ENCODE measurements at regions not wholly inside any gene's neighbourhood (a gene's known extent, or its start where the extent isn't known, plus 50 kb on each side); places are given as distances from the start of the nearest gene placed in this dataset.
A peak's percentile ranks its signal among the peaks of the same experiment; 100 is the strongest.

DNA sequence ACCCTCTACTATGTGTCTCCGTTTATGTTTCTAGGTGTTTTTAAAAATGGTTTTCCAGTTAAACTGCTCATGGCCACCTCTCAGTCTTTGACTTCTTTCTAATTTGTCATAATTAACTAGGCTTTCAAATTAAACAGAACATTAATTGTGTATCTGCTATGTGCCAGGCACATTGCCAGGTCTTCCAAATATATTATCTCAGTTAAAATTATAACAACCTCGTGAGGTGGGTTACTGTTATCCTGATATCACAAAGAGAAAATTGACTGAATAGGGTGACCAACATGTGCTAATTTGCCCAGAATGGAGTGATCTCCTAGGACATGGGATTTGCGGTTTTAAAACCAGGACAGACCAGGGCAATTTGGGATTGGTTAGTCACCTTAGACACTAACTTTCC, 222.4 kb upstream of the TLE3 start:
- no peak overlapping the region for H3K27ac Mint-ChIP-seq
- no peak for ATAC-seq
- H3K36me3 Mint-ChIP-seq = no peaks in the 10 kb centered on the region
- DNase-seq (ENCODE audit: low spot score in 2 of 2) = no peak
- no peaks in the 10 kb centered on the region for H3K9me3 Mint-ChIP-seq

DNA sequence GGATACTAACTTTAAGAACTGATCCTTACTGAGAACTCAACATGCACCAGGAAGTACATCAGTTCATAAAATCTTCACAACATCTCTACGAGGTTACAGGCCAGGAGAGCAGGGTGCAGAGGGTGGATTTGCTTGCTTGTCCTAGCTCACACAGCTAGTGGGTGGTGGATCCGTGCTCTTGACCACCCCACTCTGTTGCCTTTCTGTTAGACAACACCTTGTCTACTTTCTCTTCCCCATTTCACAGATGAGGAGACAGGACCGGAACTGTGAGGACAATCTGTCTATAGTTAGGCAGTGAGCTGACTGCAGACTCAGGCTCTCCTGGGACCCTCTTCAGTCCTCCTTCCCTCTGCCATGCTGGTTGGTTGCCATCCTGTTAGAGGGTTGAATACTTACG, 221.7 kb upstream of the TLE3 start:
- Mint-ChIP-seq H3K9me3 (no peaks in the 10 kb centered on the region), H3K27ac (no peak overlapping the region), H3K36me3 (no peaks in the 10 kb centered on the region)
- DNase-seq (ENCODE audit: low spot score in 2 of 2) (no peak), ATAC-seq (no peak)

GRCh38 chr15:70318594-70319465, 221.1 kb upstream of the TLE3 start:
- Mint-ChIP-seq H3K27ac (no peak overlapping the region), H3K36me3 (no peaks in the 10 kb centered on the region), H3K9me3 (no peaks in the 10 kb centered on the region)
- ATAC-seq (no peak), DNase-seq (ENCODE audit: low spot score in 2 of 2) (no peak)

GRCh38 chr15:70316059-70316600, 218.4 kb upstream of the TLE3 start:
- Mint-ChIP-seq H3K27ac (no peak overlapping the region), H3K36me3 (no peaks in the 10 kb centered on the region), H3K9me3 (no peaks in the 10 kb centered on the region)
- DNase-seq (ENCODE audit: low spot score in 2 of 2) (no peak), ATAC-seq (no peak)

DNA sequence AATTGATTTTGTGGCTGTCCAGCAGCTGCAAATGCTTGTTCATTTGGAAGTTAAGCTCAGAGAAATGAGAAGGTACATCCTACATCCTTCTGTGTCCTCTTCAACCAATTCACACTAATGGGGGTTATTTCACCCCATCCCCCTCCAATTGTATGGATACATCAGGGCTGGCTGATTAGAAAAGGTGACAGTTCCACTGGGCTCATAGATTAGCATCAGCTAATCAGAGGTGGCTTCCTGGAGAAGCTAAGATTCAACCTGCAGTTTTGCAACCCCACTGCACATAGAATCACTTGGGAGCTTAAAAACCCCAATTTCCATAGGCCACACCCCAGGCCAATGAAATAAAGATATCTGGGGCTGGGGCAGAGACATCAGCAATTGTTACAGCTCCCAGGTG, 217.7 kb upstream of the TLE3 start:
- no peak for ATAC-seq
- H3K9me3 Mint-ChIP-seq = no peaks in the 10 kb centered on the region
- DNase-seq (ENCODE audit: low spot score in 2 of 2) = no peak
- H3K27ac Mint-ChIP-seq = no peak overlapping the region
- no peaks in the 10 kb centered on the region for H3K36me3 Mint-ChIP-seq

DNA sequence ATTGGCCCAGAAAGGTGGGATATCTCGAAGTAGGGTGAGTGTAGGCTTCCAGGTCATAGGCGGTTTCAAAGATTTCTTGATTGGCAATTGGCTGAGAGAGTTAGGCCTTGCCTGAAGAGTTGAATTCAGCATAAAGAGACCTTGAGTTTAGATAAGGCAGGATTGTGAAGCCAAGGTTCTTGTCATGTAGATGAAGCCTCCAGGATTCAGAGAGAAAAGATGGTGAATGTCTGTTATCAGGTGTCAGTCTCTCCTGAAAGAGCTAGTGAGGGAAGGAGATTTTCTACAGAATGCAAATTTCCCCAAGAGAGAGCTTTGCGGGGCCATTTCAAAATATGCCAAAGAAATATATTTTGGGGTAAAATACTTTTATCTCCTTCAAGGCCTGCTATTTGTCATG, 217.0 kb upstream of the TLE3 start:
- H3K27ac Mint-ChIP-seq = no peak overlapping the region
- H3K36me3 Mint-ChIP-seq = no peaks in the 10 kb centered on the region
- no peak for DNase-seq (ENCODE audit: low spot score in 2 of 2)
- H3K9me3 Mint-ChIP-seq = no peaks in the 10 kb centered on the region
- ATAC-seq = no peak

DNA sequence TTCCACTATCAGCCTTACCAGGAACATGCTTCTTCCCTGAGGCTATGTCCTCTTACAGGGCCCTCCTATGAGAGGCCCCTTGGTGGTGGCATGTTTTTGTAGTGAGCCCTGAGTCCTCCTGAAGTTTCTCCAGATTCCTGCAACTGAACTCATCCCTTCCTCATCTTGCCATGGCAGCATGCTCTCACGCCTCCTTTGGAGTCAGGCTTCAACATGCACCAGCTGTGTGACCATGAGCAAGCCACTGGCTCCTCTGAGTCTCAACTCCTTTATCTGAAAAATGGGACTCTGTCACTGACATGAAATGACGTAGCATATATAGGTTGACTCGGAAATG, 216.3 kb upstream of the TLE3 start:
- Mint-ChIP-seq H3K36me3 (no peaks in the 10 kb centered on the region), H3K9me3 (no peaks in the 10 kb centered on the region), H3K27ac (no peak overlapping the region)
- DNase-seq (ENCODE audit: low spot score in 2 of 2) (no peak), ATAC-seq (no peak)

- DNase-seq (ENCODE audit: low spot score in 2 of 2) = no peak
- Mint-ChIP-seq H3K9me3 (no peaks in the 10 kb centered on the region), H3K27ac (no peak overlapping the region), H3K36me3 (no peaks in the 10 kb centered on the region)
- peak in 1 of 2 donors; percentile 2 for ATAC-seq
Measured at GRCh38 chr15:70313099-70314017, 215.6 kb upstream of the TLE3 start.

GRCh38 chr15:70311821-70312220, 214.1 kb upstream of the TLE3 start:
- H3K9me3 Mint-ChIP-seq = no peaks in the 10 kb centered on the region
- no peaks in the 10 kb centered on the region for H3K36me3 Mint-ChIP-seq
- DNase-seq (ENCODE audit: low spot score in 2 of 2) = no peak
- H3K27ac Mint-ChIP-seq = no peak overlapping the region
- ATAC-seq = no peak

DNA sequence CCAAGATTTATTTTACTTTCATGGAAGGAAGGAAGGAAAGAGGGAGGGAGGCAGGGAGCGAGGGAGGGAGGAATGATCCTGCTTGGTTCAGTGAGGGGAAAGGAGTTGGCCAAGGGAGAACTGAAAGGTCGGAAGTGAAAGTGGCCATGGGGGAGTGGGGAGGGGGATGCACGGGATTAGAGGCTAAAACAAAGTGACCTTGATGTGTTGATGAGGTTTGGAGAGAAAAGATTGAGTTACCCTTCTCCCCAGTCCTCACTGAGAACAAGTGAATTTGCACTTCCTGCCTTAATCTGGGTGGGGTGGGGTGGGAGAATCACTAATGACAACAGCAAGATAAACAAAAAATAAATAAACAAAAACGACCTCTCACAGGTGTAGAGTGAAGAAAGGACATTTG, 212.0 kb upstream of the TLE3 start:
- no peak for ATAC-seq
- H3K36me3 Mint-ChIP-seq = no peaks in the 10 kb centered on the region
- H3K27ac Mint-ChIP-seq = no peak overlapping the region
- no peaks in the 10 kb centered on the region for H3K9me3 Mint-ChIP-seq
- no peak for DNase-seq (ENCODE audit: low spot score in 2 of 2)

GRCh38 chr15:70308735-70309434, 211.2 kb upstream of the TLE3 start:
- Mint-ChIP-seq H3K9me3 (no peaks in the 10 kb centered on the region), H3K27ac (peak overlapping the region in 1 of 2 donors; percentile 19), H3K36me3 (no peaks in the 10 kb centered on the region)
- ATAC-seq = no peak
- no peak for DNase-seq (ENCODE audit: low spot score in 2 of 2)

DNA sequence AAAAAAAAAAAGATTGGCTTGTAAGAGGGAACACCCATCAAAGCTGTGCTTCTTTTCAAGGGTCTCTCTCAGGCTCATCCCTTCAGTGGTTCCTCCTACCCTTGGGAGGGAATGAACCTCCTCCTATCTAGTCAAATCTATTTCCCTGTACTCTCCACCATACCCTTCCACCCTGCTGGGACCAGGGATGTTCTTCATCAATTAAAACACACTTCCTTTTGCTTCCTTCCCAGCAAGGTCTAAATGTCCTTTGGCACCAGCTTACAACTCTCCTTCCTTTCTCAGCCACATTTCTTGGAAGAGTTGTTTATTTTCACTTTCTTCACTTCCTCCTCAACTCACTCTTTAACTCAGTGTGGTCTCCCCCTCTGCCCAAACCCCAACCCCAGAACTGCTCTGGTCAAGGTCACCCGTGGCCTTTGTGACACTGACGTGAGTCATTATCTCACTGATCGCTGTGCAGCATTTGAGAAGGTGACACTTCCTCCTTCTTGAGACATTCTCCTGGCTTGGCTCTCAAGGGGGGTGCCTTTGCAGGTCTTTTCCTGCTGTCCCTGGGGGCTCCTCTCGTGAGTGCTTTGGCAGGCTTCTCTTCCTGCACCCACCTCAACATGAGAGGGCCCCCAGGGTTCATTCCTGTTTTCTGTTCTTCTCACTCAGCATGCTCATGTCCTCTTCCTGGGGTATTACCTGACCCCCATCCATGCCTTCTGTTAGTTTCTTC, 210.5 kb upstream of the TLE3 start:
- ATAC-seq (peak; percentile 91 to 99), DNase-seq (ENCODE audit: low spot score in 2 of 2) (peak; percentile 40 to 71)
- peak overlapping the region in 1 of 2 donors; percentile 19 for H3K27ac Mint-ChIP-seq
- H3K36me3 Mint-ChIP-seq = no peaks in the 10 kb centered on the region
- no peaks in the 10 kb centered on the region for H3K9me3 Mint-ChIP-seq

GRCh38 chr15:70306582-70306981, 208.9 kb upstream of the TLE3 start:
- DNase-seq (ENCODE audit: low spot score in 2 of 2) = no peak
- Mint-ChIP-seq H3K36me3 (no peaks in the 10 kb centered on the region), H3K9me3 (no peaks in the 10 kb centered on the region), H3K27ac (peak overlapping the region in 1 of 2 donors; percentile 39)
- no peak for ATAC-seq

DNA sequence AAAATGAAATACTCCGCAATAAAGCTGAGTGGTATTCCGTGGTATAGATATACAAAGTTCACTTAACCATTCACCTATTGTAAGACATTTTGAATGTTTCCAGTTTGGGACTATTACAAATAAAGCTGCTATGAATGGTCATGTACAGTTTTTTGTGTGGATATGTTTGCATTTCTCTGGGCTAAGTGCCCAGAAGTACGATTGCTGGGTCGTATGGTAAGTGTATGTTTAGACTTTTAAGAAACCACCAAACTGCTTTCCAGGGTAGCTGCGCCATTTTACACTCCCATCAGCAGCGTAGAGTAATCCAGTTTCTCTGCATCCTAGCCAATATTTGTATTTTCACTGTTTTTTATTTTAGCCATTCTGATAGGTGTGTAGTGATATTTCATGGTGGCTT, 208.4 kb upstream of the TLE3 start:
- ATAC-seq (no peak), DNase-seq (ENCODE audit: low spot score in 2 of 2) (no peak)
- H3K9me3 Mint-ChIP-seq = no peaks in the 10 kb centered on the region
- H3K27ac Mint-ChIP-seq = no peak overlapping the region
- no peaks in the 10 kb centered on the region for H3K36me3 Mint-ChIP-seq

GRCh38 chr15:70303981-70304380, 206.3 kb upstream of the TLE3 start:
- Mint-ChIP-seq H3K27ac (no peak overlapping the region), H3K36me3 (no peaks in the 10 kb centered on the region), H3K9me3 (no peaks in the 10 kb centered on the region)
- DNase-seq (ENCODE audit: low spot score in 2 of 2) = no peak
- no peak for ATAC-seq

- Mint-ChIP-seq H3K9me3 (no peaks in the 10 kb centered on the region), H3K36me3 (no peaks in the 10 kb centered on the region), H3K27ac (no peak overlapping the region)
- ATAC-seq (no peak), DNase-seq (ENCODE audit: low spot score in 2 of 2) (no peak)
Measured at GRCh38 chr15:70302360-70302759, 204.6 kb upstream of the TLE3 start.
